MCF 10A (cell line): ENCODE measurements at regions not wholly inside any gene's neighbourhood (a gene's known extent, or its start where the extent isn't known, plus 50 kb on each side); places are given as distances from the start of the nearest gene placed in this dataset.
"Not testable (repeated sequence)": the region's sequence is repeated elsewhere in the genome, so short reads cannot be mapped to it uniquely, and the experiment has no call there.

Experiments used
- BruUV-seq: library from RNA; stranded (reverse); fragments of 400-500 nt; replicated peaks from 2 replicates; lab custom pipeline; 2021; lab: Mats Ljungman, UMichigan
- CTCF ChIA-PET: fragments of 300-600 bp; sonication (Branson Sonifier 250); formaldehyde crosslinking; extraction: SDS; loops from one replicate; lab custom pipeline; 2021; ENCODE audit warnings: antibody characterized with exemption, inconsistent platforms; lab: Yijun Ruan, JAX
- POLR2A ChIA-PET: fragments of 300-600, 350-650 bp; sonication (Branson Sonifier 250); formaldehyde crosslinking; extraction: SDS; loops from one replicate; lab custom pipeline; 2020; ENCODE audit warnings: antibody characterized with exemption, inconsistent platforms; lab: Yijun Ruan, JAX
- DNase-seq: peaks from one replicate; pipeline ENCODE4 v3.0.0-alpha.2; 2018; ENCODE audit not compliant: unreplicated experiment
- H3K27ac Mint-ChIP-seq: one replicate; pipeline ENCODE4 v1.8.0; 2022; ENCODE audit warnings: mild to moderate bottlenecking, low read depth, mixed read lengths; ENCODE audit not compliant: unreplicated experiment
- H3K27me3 Mint-ChIP-seq: one replicate; pipeline ENCODE4 v1.8.0; 2022; ENCODE audit warnings: mixed read lengths; ENCODE audit not compliant: insufficient read depth, unreplicated experiment
- H3K36me3 Mint-ChIP-seq: one replicate; pipeline ENCODE4 v1.8.0; 2022; ENCODE audit warnings: mild to moderate bottlenecking, moderate library complexity, mixed read lengths; ENCODE audit not compliant: insufficient read depth, unreplicated experiment
- H3K4me1 Mint-ChIP-seq: one replicate; pipeline ENCODE4 v1.8.0; 2022; ENCODE audit warnings: mixed read lengths; ENCODE audit not compliant: insufficient read depth, unreplicated experiment
- H3K4me3 Mint-ChIP-seq: one replicate; pipeline ENCODE4 v1.8.0; 2022; ENCODE audit warnings: mild to moderate bottlenecking, moderate library complexity, mixed read lengths; ENCODE audit not compliant: unreplicated experiment
- H3K9me3 Mint-ChIP-seq: one replicate; pipeline ENCODE4 v1.8.0; 2022; ENCODE audit warnings: mixed read lengths; ENCODE audit not compliant: unreplicated experiment
- intact Hi-C: fragments of 100-400 bp; cut with micrococcal nuclease; formaldehyde crosslinking; loops from 2 replicates; pipeline ENCODE4 v1.14.1; 2022
- TF ChIP-seq, protein P1 (sequence below): fragments of 200-600 bp; IDR thresholded peaks from one replicate; pipeline ENCODE4 v1.8.0; 2022; ENCODE audit warnings: antibody characterized with exemption, mild to moderate bottlenecking; ENCODE audit not compliant: unreplicated experiment

DNA sequence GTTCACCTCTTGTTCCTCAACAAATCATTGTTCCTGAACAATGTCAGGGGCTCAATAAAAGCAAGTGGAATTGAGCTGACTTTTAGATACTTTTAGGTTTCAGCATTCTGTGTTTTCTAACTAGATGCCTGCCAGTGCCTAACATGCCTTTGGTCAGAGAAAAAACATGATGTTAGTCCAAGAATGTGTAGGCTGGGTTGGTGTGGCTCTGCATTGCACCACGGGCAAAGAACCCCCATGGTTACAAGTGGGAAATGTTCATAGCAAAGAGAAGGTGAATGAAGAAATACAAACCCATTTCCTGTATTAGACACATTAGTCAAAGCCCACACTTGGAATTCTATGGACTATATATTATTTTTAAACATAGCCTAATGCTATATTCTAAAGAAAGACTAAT lies 193.3 kb downstream of the TMEM200A start:
- Mint-ChIP-seq H3K4me1 (peaks cover 6% of the 10 kb centered on the region), H3K27ac (no peak overlapping the region), H3K9me3 (peaks cover 6% of the 10 kb centered on the region), H3K27me3 (no peaks in the 10 kb centered on the region), H3K36me3 (no peaks in the 10 kb centered on the region), H3K4me3 (no peak overlapping the region)
- POLR2A ChIA-PET, result no interaction called here
- TF ChIP-seq, protein P1, sequence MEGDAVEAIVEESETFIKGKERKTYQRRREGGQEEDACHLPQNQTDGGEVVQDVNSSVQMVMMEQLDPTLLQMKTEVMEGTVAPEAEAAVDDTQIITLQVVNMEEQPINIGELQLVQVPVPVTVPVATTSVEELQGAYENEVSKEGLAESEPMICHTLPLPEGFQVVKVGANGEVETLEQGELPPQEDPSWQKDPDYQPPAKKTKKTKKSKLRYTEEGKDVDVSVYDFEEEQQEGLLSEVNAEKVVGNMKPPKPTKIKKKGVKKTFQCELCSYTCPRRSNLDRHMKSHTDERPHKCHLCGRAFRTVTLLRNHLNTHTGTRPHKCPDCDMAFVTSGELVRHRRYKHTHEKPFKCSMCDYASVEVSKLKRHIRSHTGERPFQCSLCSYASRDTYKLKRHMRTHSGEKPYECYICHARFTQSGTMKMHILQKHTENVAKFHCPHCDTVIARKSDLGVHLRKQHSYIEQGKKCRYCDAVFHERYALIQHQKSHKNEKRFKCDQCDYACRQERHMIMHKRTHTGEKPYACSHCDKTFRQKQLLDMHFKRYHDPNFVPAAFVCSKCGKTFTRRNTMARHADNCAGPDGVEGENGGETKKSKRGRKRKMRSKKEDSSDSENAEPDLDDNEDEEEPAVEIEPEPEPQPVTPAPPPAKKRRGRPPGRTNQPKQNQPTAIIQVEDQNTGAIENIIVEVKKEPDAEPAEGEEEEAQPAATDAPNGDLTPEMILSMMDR, result no peak
- BruUV-seq, result no TSS peak
- CTCF ChIA-PET, result no interaction called here
- intact Hi-C loops, result no loop called here
- DNase-seq, result no peak

DNA sequence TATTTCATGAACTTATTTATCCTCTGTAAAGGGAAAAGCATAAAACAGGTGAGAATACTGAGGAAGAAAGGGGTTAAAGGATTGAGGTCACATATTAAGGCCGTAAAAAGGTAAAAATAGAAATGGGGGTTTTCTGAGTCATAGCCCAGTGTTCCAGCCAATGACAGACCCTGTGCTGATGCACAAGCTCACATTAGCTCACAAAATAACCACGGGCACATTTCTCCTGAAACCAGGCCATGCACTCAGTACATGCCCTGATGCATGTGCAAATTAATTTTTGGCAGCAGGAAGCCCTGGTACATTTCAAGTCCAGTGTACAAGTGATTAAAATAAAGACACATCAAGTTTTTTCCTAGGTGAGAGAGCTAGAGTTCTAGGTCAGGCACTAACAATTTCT lies 194.4 kb downstream of the TMEM200A start:
- intact Hi-C loops, result no loop called here
- Mint-ChIP-seq H3K9me3 (peaks cover 6% of the 10 kb centered on the region), H3K36me3 (no peaks in the 10 kb centered on the region), H3K27ac (no peak overlapping the region), H3K4me1 (peaks cover 6% of the 10 kb centered on the region), H3K27me3 (no peaks in the 10 kb centered on the region), H3K4me3 (no peak overlapping the region)
- BruUV-seq, result no TSS peak
- TF ChIP-seq, protein P1, result no peak
- ChIA-PET POLR2A (no interaction called here), CTCF (interaction anchor here (0.7 kb wide), 1 partner anchor 26 kb away, joined by 3 read pairs; no protein-coding TSS in a partner anchor)
- no peak for DNase-seq

DNA sequence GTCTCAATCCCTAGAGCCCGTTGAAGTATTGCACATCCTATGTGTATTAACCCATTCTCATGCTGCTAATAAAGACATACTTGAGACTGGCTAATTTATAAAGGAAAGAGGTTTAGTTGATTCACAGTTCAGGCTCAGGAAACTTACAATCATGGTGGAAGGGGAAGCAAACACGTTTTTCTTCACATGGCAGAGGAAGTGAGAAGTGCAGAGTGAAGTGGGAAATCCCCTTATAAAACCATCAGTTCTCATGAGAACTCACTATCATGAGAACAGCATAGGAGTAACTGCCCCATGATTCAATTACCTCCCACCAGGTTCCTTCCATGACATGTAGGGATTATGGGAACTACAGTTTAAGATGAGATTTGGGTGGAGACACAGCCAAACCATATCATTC lies 195.3 kb downstream of the TMEM200A start:
- H3K9me3 Mint-ChIP-seq, BruUV-seq, CTCF ChIA-PET, H3K36me3 Mint-ChIP-seq, H3K4me1 Mint-ChIP-seq, POLR2A ChIA-PET, H3K4me3 Mint-ChIP-seq, DNase-seq, H3K27me3 Mint-ChIP-seq, H3K27ac Mint-ChIP-seq, intact Hi-C loops: not testable (repeated sequence)

DNA sequence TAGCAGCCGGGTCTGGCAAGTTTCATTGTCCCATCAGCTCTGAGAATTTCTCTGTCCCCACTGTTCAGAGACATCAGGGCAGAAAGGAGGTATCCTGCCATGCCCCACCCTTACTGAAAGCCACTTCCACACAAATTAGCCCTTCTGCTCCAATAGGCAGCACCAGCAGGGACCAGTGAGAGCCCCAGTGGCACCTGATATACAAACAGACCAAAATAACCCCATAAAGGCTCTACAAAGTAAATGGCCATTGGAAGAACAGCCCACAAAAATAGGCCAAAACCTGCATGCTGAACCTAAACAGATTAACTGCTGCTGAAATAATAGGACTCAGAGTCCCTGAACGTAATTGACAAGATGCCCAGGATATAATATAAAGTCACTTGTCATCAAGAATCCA lies 199.9 kb downstream of the TMEM200A start:
- ChIA-PET POLR2A (no interaction called here), CTCF (no interaction called here)
- H3K27me3 Mint-ChIP-seq, result no peaks in the 10 kb centered on the region
- H3K36me3 Mint-ChIP-seq, result no peaks in the 10 kb centered on the region
- no peak for DNase-seq
- no TSS peak for BruUV-seq
- no peaks in the 10 kb centered on the region for H3K4me1 Mint-ChIP-seq
- H3K27ac Mint-ChIP-seq, result no peak overlapping the region
- H3K9me3 Mint-ChIP-seq, result peaks cover 6% of the 10 kb centered on the region
- intact Hi-C loops, result no loop called here
- TF ChIP-seq, protein P1, result no peak
- H3K4me3 Mint-ChIP-seq, result no peak overlapping the region

DNA sequence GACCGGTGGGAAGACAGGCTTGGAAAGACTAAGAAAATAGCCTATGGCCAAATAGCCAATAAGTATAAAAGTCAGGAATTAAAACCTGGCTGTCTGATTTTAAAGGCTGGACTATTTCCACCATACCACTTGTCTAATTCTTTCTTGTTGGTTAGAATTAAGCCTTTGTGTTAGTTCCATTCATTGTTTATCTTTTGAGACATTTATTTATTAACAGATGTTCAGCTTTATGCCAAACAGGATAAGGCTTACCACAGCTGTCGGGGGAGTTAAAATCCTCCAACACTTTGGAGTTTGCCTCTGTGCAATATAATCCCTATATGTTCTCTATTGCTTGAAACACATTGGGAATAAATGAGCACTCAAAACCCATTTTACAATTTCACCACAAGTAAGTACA lies 208.3 kb downstream of the TMEM200A start:
- H3K27me3 Mint-ChIP-seq, result no peaks in the 10 kb centered on the region
- no peak for DNase-seq
- POLR2A ChIA-PET, result no interaction called here
- CTCF ChIA-PET, result no interaction called here
- no peaks in the 10 kb centered on the region for H3K9me3 Mint-ChIP-seq
- intact Hi-C loops, result no loop called here
- H3K36me3 Mint-ChIP-seq, result no peaks in the 10 kb centered on the region
- no peaks in the 10 kb centered on the region for H3K4me1 Mint-ChIP-seq
- no peak overlapping the region for H3K27ac Mint-ChIP-seq
- H3K4me3 Mint-ChIP-seq, result no peak overlapping the region
- TF ChIP-seq, protein P1, result no peak
- BruUV-seq, result no TSS peak
